ENCODE measurements at regions not wholly inside any gene's neighbourhood (a gene's known extent, or its start where the extent isn't known, plus 50 kb on each side); places are given as distances from the start of the nearest gene placed in this dataset.
"Not testable (repeated sequence)": the region's sequence is repeated elsewhere in the genome, so short reads cannot be mapped to it uniquely, and the experiment has no call there.

- DNase-seq: not testable (repeated sequence)
Measured at GRCh38 chr1:234785471-234785919, 175.5 kb upstream of the IRF2BP2 start.

GRCh38 chr1:234784108-234784507 lies 174.1 kb upstream of the IRF2BP2 start:
- DNase-seq: not testable (repeated sequence)

- DNase-seq: no peak
Measured at GRCh38 chr1:234782791-234783190, 172.8 kb upstream of the IRF2BP2 start.

- DNase-seq: no peak
Measured at GRCh38 chr1:234782105-234782751, 172.2 kb upstream of the IRF2BP2 start.

GRCh38 chr1:234781241-234782065 lies 171.5 kb upstream of the IRF2BP2 start:
- no peak for DNase-seq

- DNase-seq: no peak
Measured at GRCh38 chr1:234780531-234781162, 170.7 kb upstream of the IRF2BP2 start.

GRCh38 chr1:234780112-234780511 lies 170.1 kb upstream of the IRF2BP2 start:
- DNase-seq: no peak

GRCh38 chr1:234779600-234779999 lies 169.6 kb upstream of the IRF2BP2 start:
- DNase-seq: not testable (repeated sequence)

GRCh38 chr1:234779160-234779538 lies 169.2 kb upstream of the IRF2BP2 start:
- no peak for DNase-seq

GRCh38 chr1:234778221-234779159 lies 168.5 kb upstream of the IRF2BP2 start:
- no peak for DNase-seq

- no peak for DNase-seq
Measured at GRCh38 chr1:234777856-234778220, 167.9 kb upstream of the IRF2BP2 start.

- no peak for DNase-seq
Measured at GRCh38 chr1:234776876-234777855, 167.2 kb upstream of the IRF2BP2 start.

GRCh38 chr1:234776256-234776875 lies 166.4 kb upstream of the IRF2BP2 start:
- no peak for DNase-seq

- no peak for DNase-seq
Measured at GRCh38 chr1:234775477-234776246, 165.7 kb upstream of the IRF2BP2 start.

- no peak for DNase-seq
Measured at GRCh38 chr1:234774971-234775370, 165.0 kb upstream of the IRF2BP2 start.

- no peak for DNase-seq
Measured at GRCh38 chr1:234773936-234774677, 164.1 kb upstream of the IRF2BP2 start.

- peak; percentile 57 for DNase-seq
Measured at GRCh38 chr1:234772345-234773147, 162.6 kb upstream of the IRF2BP2 start.

- peak; percentile 67 for DNase-seq
Measured at GRCh38 chr1:234771642-234772344, 161.8 kb upstream of the IRF2BP2 start.

Data from NCI-H510A treated with DMSO at 0.1 percent for 48 hours (cell line).